Activated CD4-positive, alpha-beta T cell treated with anti-CD3 and anti-CD28 coated beads, Interleukin-2, amount 10 ng/mL, durations not matched to agents 24 days and 14 days (primary cell): ENCODE measurements at regions not wholly inside any gene's neighbourhood (a gene's known extent, or its start where the extent isn't known, plus 50 kb on each side); places are given as distances from the start of the nearest gene placed in this dataset.
"Not testable (repeated sequence)": the region's sequence is repeated elsewhere in the genome, so short reads cannot be mapped to it uniquely, and the experiment has no call there.

Experiments
- DNase-seq: peaks from one replicate; pipeline ENCODE4 v3.0.0; 2022
- H3K27ac Mint-ChIP-seq: one replicate; pipeline ENCODE4 v1.8.0; 2022; ENCODE audit warnings: mild to moderate bottlenecking, mixed read lengths
- H3K27me3 Mint-ChIP-seq: one replicate; pipeline ENCODE4 v1.8.0; 2022; ENCODE audit warnings: mixed read lengths
- H3K36me3 Mint-ChIP-seq: one replicate; pipeline ENCODE4 v1.8.0; 2022; ENCODE audit warnings: low read depth, mild to moderate bottlenecking, mixed read lengths
- H3K4me1 Mint-ChIP-seq: one replicate; pipeline ENCODE4 v1.8.0; 2021; ENCODE audit warnings: mixed read lengths
- H3K4me3 Mint-ChIP-seq: one replicate; pipeline ENCODE4 v1.8.0; 2022; ENCODE audit warnings: mild to moderate bottlenecking, moderate library complexity, mixed read lengths
- H3K9me3 Mint-ChIP-seq: one replicate; pipeline ENCODE4 v1.8.0; 2021; ENCODE audit warnings: mixed read lengths
- intact Hi-C: fragments of 100-400 bp; cut with micrococcal nuclease; formaldehyde crosslinking; loops from one replicate; pipeline ENCODE4 v1.15.1; 2023

DNA sequence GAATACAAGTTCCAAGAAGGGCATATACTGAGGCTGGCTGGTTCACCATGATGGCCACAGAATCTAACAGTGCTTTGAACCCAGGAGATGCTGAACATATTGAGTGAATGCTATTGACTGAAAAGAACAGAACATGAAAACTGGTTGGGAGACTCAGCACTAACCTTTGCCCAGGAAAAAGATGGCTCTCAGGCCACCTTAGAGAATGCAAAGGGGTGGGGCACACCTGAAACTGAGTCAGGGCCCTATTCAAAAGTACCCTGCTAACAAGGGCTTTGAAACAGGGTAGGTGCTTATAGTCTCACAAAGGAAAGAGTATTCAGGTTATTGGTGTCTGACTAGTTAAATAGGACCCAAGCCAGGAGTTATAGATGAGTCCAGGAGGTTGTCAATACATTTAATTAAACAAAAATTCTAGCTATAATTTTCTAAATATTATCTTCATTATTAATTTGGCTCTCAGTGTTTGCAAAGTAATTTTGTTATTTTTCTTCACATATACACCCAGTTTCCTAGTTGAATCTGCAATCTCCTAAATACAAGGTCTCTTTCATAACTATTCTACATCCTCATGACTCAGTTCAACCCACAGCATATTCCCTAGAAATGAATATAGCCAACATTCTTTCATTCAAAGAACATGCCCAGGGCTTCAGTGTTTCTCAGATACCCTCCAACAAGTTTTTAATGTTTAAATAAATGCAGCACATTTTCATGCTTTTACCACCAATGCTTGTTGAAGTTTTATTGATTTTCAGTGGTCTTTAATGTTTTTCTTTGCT lies 144.2 kb upstream of the RAPGEF2 start:
- H3K4me1 Mint-ChIP-seq: no peaks in the 10 kb centered on the region
- H3K4me3 Mint-ChIP-seq: no peak overlapping the region
- no peak overlapping the region for H3K27ac Mint-ChIP-seq
- H3K27me3 Mint-ChIP-seq: peaks cover 14% of the 10 kb centered on the region
- intact Hi-C loops: no loop called here
- no peaks in the 10 kb centered on the region for H3K9me3 Mint-ChIP-seq
- H3K36me3 Mint-ChIP-seq: no peaks in the 10 kb centered on the region
- DNase-seq: no peak

DNA sequence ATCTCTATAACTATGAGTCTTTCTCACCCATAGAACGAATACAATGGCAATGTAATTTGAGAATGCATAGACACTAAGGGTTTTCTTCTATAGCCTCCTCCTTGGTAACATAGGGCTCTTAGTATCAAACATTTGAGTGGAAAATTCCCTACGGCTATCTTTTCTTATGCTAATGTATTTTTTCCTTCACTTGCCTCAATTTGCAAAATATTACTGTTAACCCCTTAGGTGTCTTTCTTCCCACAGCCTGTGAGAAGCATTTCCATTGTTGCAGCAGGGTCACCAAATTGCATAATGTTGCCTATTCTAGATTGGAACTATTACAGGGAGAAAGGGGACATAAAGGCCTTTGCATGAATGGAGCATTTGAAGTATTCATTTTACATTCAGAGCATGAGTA lies 140.5 kb upstream of the RAPGEF2 start:
- Mint-ChIP-seq H3K36me3 (no peaks in the 10 kb centered on the region), H3K4me1 (peaks cover 1% of the 10 kb centered on the region), H3K27ac (no peak overlapping the region), H3K4me3 (no peak overlapping the region), H3K27me3 (peaks cover 18% of the 10 kb centered on the region), H3K9me3 (peaks cover 4% of the 10 kb centered on the region)
- DNase-seq: peak; percentile 24
- intact Hi-C loops: no loop called here

GRCh38 chr4:158963282-158963681 lies 139.6 kb upstream of the RAPGEF2 start:
- H3K9me3 Mint-ChIP-seq, intact Hi-C loops, H3K4me3 Mint-ChIP-seq, H3K36me3 Mint-ChIP-seq, H3K4me1 Mint-ChIP-seq, H3K27ac Mint-ChIP-seq: not testable (repeated sequence)
- H3K27me3 Mint-ChIP-seq: peaks cover 18% of the 10 kb centered on the region
- peak; percentile 24 for DNase-seq

- peaks cover 1% of the 10 kb centered on the region for H3K4me1 Mint-ChIP-seq
- peaks cover 18% of the 10 kb centered on the region for H3K27me3 Mint-ChIP-seq
- no peak overlapping the region for H3K27ac Mint-ChIP-seq
Measured at GRCh38 chr4:158964114-158964727, 138.7 kb upstream of the RAPGEF2 start.

GRCh38 chr4:158964728-158965124 lies 138.2 kb upstream of the RAPGEF2 start:
- H3K4me3 Mint-ChIP-seq: no peak overlapping the region
- intact Hi-C loops: no loop called here
- H3K9me3 Mint-ChIP-seq: peaks cover 4% of the 10 kb centered on the region
- H3K4me1 Mint-ChIP-seq: peaks cover 1% of the 10 kb centered on the region
- DNase-seq: peak; percentile 39
- no peaks in the 10 kb centered on the region for H3K36me3 Mint-ChIP-seq
- H3K27me3 Mint-ChIP-seq: peaks cover 18% of the 10 kb centered on the region
- no peak overlapping the region for H3K27ac Mint-ChIP-seq

More at GRCh38 chr4:158964114-158964727, 138.7 kb upstream of the RAPGEF2 start:
- intact Hi-C loops: no loop called here
- H3K36me3 Mint-ChIP-seq: no peaks in the 10 kb centered on the region
- H3K9me3 Mint-ChIP-seq: peaks cover 4% of the 10 kb centered on the region
- DNase-seq: peak; percentile 25
- no peak overlapping the region for H3K4me3 Mint-ChIP-seq

DNA sequence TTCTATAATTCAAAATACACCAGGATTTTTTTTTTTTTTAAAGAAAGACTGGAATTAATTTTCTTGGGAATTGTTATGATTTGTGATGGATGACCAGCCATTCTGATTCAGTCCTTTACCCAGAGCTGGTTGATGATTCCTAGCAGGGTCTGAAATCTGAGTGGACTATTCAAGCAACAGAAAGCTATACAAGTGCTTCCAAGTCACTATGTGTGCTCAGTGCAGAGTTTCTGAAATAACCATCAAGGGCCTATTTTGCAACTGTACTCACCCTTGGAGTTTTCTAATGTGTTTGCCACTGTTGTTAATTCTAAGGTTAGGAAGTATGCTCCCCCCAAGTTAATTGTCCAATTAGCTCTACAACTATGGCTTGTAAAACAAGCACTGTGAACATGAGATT lies 137.7 kb upstream of the RAPGEF2 start:
- Mint-ChIP-seq H3K4me1 (peaks cover 1% of the 10 kb centered on the region), H3K9me3 (peaks cover 4% of the 10 kb centered on the region), H3K36me3 (no peaks in the 10 kb centered on the region), H3K27me3 (peaks cover 17% of the 10 kb centered on the region), H3K4me3 (no peak overlapping the region), H3K27ac (no peak overlapping the region)
- intact Hi-C loops: no loop called here
- DNase-seq: peak; percentile 14

DNA sequence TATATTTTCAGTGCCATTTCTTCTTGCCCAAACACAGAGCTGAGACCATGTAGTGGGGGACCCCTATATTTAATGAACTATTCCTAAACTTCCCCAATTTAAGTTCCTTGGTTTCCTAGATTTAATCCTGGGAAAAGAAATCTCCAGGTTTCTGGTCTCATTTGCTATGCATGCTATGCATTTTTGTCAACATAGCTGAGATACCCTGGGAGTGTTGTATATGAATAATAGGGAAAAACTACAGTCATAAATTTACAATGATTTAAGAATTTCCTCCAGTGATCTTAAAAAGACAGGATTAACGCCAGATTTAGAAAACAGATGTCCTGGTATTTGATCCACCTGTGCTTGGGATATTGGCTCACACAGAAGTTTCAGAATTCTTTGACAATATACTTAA lies 136.8 kb upstream of the RAPGEF2 start:
- Mint-ChIP-seq H3K4me3 (no peak overlapping the region), H3K27ac (no peak overlapping the region)

DNA sequence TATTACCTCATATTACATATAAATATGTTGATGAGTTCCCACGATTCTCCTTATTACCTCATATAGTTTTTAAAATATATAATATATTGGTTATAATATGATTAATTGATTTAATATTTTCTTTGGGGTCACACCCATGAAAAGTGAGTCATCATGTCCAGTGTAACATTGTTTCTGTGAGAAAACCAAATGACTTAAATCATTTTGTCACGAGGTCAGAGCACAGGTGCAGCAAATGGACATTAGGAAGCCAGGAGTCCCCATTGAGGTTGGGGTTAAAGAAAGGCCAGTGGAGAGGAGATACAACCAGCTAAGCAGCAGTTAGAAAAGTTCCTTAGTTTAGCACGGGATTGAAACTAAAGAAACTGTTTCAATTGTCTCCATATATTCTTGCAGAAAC lies 133.9 kb upstream of the RAPGEF2 start:
- DNase-seq: no peak
- Mint-ChIP-seq H3K4me1 (peaks cover 1% of the 10 kb centered on the region), H3K4me3 (no peak overlapping the region), H3K9me3 (peaks cover 4% of the 10 kb centered on the region), H3K36me3 (no peaks in the 10 kb centered on the region), H3K27me3 (peaks cover 4% of the 10 kb centered on the region), H3K27ac (no peak overlapping the region)
- intact Hi-C loops: no loop called here

More for the DNA sequence above, 136.8 kb upstream of the RAPGEF2 start:
- Mint-ChIP-seq H3K36me3 (no peaks in the 10 kb centered on the region), H3K9me3 (peaks cover 4% of the 10 kb centered on the region), H3K27me3 (peaks cover 15% of the 10 kb centered on the region), H3K4me1 (peaks cover 1% of the 10 kb centered on the region)
- no peak for DNase-seq
- intact Hi-C loops: no loop called here

GRCh38 chr4:158970812-158971211 lies 132.1 kb upstream of the RAPGEF2 start:
- H3K9me3 Mint-ChIP-seq: no peaks in the 10 kb centered on the region
- no peak overlapping the region for H3K27ac Mint-ChIP-seq
- H3K4me1 Mint-ChIP-seq: no peaks in the 10 kb centered on the region
- no peak for DNase-seq
- H3K4me3 Mint-ChIP-seq: no peak overlapping the region
- intact Hi-C loops: no loop called here
- peaks cover 3% of the 10 kb centered on the region for H3K27me3 Mint-ChIP-seq
- H3K36me3 Mint-ChIP-seq: no peaks in the 10 kb centered on the region

DNA sequence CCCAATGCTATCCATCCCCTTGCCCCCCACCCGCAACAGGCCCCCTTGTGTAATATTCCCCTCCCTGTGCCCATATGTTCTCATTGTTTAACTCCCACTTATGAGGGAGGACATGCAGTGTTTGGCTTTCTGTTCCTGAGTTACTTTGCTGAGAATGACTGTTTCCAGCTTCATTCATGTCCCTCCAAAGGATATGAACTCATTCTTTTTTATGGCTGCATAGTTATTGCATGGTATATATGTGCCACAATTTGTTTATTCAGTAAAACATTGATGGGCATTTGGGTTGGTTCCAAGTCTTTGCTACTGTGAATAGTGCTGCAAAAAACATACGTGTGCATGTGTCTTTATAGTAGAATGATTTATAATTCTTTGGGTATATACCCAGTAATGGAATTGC lies 128.4 kb upstream of the RAPGEF2 start:
- H3K27ac Mint-ChIP-seq, H3K36me3 Mint-ChIP-seq, intact Hi-C loops, H3K9me3 Mint-ChIP-seq, H3K27me3 Mint-ChIP-seq, H3K4me1 Mint-ChIP-seq, H3K4me3 Mint-ChIP-seq, DNase-seq: not testable (repeated sequence)

- DNase-seq, H3K36me3 Mint-ChIP-seq, H3K4me3 Mint-ChIP-seq, H3K4me1 Mint-ChIP-seq, H3K27ac Mint-ChIP-seq, H3K9me3 Mint-ChIP-seq, intact Hi-C loops: not testable (repeated sequence)
- peaks cover 14% of the 10 kb centered on the region for H3K27me3 Mint-ChIP-seq
Measured at GRCh38 chr4:158980711-158981110, 122.2 kb upstream of the RAPGEF2 start.

GRCh38 chr4:158991534-158992155 lies 111.2 kb upstream of the RAPGEF2 start:
- Mint-ChIP-seq H3K27ac (no peak overlapping the region), H3K4me1 (no peaks in the 10 kb centered on the region), H3K9me3 (no peaks in the 10 kb centered on the region), H3K36me3 (no peaks in the 10 kb centered on the region), H3K27me3 (peaks cover 16% of the 10 kb centered on the region), H3K4me3 (no peak overlapping the region)
- intact Hi-C loops: no loop called here
- DNase-seq: no peak

DNA sequence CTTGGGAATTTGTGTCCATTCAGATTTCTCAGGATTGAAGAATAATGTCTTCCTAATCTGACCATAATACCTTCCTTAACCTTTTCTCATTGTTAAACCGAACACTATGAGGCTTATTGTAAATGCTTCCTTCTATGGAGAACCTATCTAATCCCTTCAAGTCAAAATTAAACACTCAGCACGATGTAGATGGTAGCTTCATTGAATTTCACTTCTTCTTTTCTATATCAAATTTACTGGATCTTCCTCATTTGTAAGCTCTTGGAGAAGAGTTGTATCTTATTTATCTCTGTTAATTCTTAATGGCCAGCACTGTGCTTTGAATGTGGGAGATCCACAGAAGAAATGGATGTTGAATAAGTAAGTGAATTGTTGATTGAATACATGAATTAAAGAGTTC lies 109.0 kb upstream of the RAPGEF2 start:
- intact Hi-C loops: no loop called here
- H3K36me3 Mint-ChIP-seq: no peaks in the 10 kb centered on the region
- DNase-seq: no peak
- no peak overlapping the region for H3K27ac Mint-ChIP-seq
- peaks cover 13% of the 10 kb centered on the region for H3K27me3 Mint-ChIP-seq
- H3K9me3 Mint-ChIP-seq: no peaks in the 10 kb centered on the region
- H3K4me1 Mint-ChIP-seq: no peaks in the 10 kb centered on the region
- no peak overlapping the region for H3K4me3 Mint-ChIP-seq

DNA sequence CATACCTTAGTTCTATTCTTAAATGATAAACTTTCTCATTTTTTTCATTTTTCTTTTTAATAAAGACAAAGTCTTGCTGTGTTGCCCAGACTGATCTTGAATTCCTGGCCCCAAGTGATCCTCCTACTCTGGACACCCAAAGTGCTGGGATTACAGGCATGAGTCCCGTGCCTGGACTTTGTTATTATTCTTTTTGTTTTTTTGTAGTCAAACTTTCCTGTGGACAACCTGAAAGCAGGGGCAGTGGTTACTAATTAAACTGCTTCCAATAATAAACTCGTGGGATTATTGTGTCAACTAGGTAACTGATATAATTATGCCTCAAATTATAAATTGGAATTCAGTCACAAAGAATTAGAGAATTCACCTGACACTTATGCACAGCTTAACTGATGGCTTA lies 107.8 kb upstream of the RAPGEF2 start:
- H3K27ac Mint-ChIP-seq: no peak overlapping the region
- no peaks in the 10 kb centered on the region for H3K4me1 Mint-ChIP-seq
- DNase-seq: no peak
- peaks cover 12% of the 10 kb centered on the region for H3K27me3 Mint-ChIP-seq
- H3K4me3 Mint-ChIP-seq: no peak overlapping the region
- intact Hi-C loops: no loop called here
- no peaks in the 10 kb centered on the region for H3K36me3 Mint-ChIP-seq
- H3K9me3 Mint-ChIP-seq: no peaks in the 10 kb centered on the region
